SHP77 (cell line): ENCODE measurements at regions not wholly inside any gene's neighbourhood (a gene's known extent, or its start where the extent isn't known, plus 50 kb on each side); places are given as distances from the start of the nearest gene placed in this dataset.
"Not testable (repeated sequence)": the region's sequence is repeated elsewhere in the genome, so short reads cannot be mapped to it uniquely, and the experiment has no call there.

Experiments
- DNase-seq, 2 experiments: peaks; one replicate each; lab custom pipeline; 2025; lab: John Stamatoyannopoulos, UW

- DNase-seq: peak; percentile 71 to 84
Observed at GRCh38 chr14:22386924-22387775, 201.9 kb downstream of the DAD1 start.

- DNase-seq: no peak
Observed at GRCh38 chr14:22384974-22385526, 204.0 kb downstream of the DAD1 start.

GRCh38 chr14:22384167-22384549, 204.9 kb downstream of the DAD1 start:
- no peak for DNase-seq

GRCh38 chr14:22383515-22384166, 205.4 kb downstream of the DAD1 start:
- no peak for DNase-seq

GRCh38 chr14:22382955-22383354, 206.1 kb downstream of the DAD1 start:
- DNase-seq: no peak

GRCh38 chr14:22382395-22382794, 206.6 kb downstream of the DAD1 start:
- DNase-seq: no peak

GRCh38 chr14:22381766-22382165, 207.3 kb downstream of the DAD1 start:
- DNase-seq: no peak

- no peak for DNase-seq
Observed at GRCh38 chr14:22381408-22381760, 207.6 kb downstream of the DAD1 start.

- DNase-seq: no peak
Observed at GRCh38 chr14:22380571-22381407, 208.2 kb downstream of the DAD1 start.

GRCh38 chr14:22379727-22380126, 209.3 kb downstream of the DAD1 start:
- DNase-seq: no peak

GRCh38 chr14:22378181-22378580, 210.8 kb downstream of the DAD1 start:
- DNase-seq: no peak

GRCh38 chr14:22375321-22375930, 213.6 kb downstream of the DAD1 start:
- DNase-seq: peak; percentile 62 to 84

- DNase-seq: no peak
Observed at GRCh38 chr14:22370084-22370847, 218.8 kb downstream of the DAD1 start.

GRCh38 chr14:22358726-22359125, 230.3 kb downstream of the DAD1 start:
- DNase-seq: no peak

GRCh38 chr14:22349281-22349680, 239.7 kb downstream of the DAD1 start:
- not testable (repeated sequence) for DNase-seq

GRCh38 chr14:22344673-22345072, 244.4 kb downstream of the DAD1 start:
- no peak for DNase-seq

- not testable (repeated sequence) for DNase-seq
Observed at GRCh38 chr14:22344209-22344608, 244.8 kb downstream of the DAD1 start.

- DNase-seq: no peak
Observed at GRCh38 chr14:22341049-22341448, 248.0 kb downstream of the DAD1 start.

- DNase-seq: no peak
Observed at GRCh38 chr14:22338917-22339715, 249.9 kb downstream of the DAD1 start.

GRCh38 chr14:22338381-22338780, 250.6 kb downstream of the DAD1 start:
- no peak for DNase-seq
